ENCODE measurements at regions not wholly inside any gene's neighbourhood (a gene's known extent, or its start where the extent isn't known, plus 50 kb on each side); places are given as distances from the start of the nearest gene placed in this dataset.
A peak's percentile ranks its signal among the peaks of the same experiment; 100 is the strongest.

DNA sequence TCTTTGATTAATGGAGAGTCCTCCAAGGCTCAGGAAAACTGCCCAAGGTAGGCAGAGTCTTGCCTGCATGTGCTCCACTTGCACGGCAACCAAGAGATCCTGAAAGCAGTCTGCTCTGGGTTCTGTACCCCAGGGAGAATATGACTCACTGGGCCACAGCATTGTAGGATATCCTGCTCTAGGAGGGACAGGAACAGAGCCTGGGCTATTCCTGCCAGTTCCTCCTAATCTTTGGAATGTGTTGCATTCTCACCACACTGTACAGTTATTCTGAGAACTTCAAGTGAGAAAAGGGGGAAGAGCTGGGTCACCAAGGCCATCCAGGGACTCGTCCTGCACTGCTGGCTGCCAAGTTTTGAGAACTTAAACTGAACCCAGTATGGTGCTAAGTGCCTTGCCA lies 278.5 kb downstream of the MATN1 start:
- Histone ChIP-seq H3K27me3 (ENCODE audit: control insufficient read depth in 4 of 4, insufficient read depth in 4 of 4, low read length in 3 of 4) (no peaks in the 10 kb centered on the region), H3K27ac (ENCODE audit: low read depth in 1 of 2, low read length in 2 of 2) (no peak overlapping the region), H3K4me3 (ENCODE audit: low read depth in 1 of 3, low read length in 3 of 3) (no peak overlapping the region), H3K36me3 (ENCODE audit: control insufficient read depth in 4 of 4, insufficient read depth in 3 of 4, low read depth in 1 of 4, low read length in 3 of 4) (no peaks in the 10 kb centered on the region), H3K9ac (ENCODE audit: low read depth in 1 of 2, low read length in 2 of 2) (no peak overlapping the region), H3K9me3 (ENCODE audit: control insufficient read depth in 4 of 4, low read length in 3 of 4) (no peaks in the 10 kb centered on the region), H3K4me1 (ENCODE audit: control insufficient read depth in 4 of 4, insufficient read depth in 4 of 4, low read length in 3 of 4) (no peaks in the 10 kb centered on the region)
- peak; percentile 13 for DNase-seq (ENCODE audit: low spot score)
- TF ChIP-seq YY1 (IDR thresholded peaks at IDR 0.05) (no peak), FOXA2 (IDR thresholded peaks at IDR 0.05) (no peak), FOXA1 (IDR thresholded peaks at IDR 0.05) (no peak), NR2F2 (IDR thresholded peaks at IDR 0.05) (no peak), SP1 (IDR thresholded peaks at IDR 0.05) (no peak), HNF4A (conservative IDR thresholded peaks at IDR 0.05) (no peak), RXRA (IDR thresholded peaks at IDR 0.05) (no peak), EGR1 (IDR thresholded peaks at IDR 0.05; ENCODE audit: low read depth in 2 of 2) (no peak)
- TF ChIP-seq, protein P1, sequence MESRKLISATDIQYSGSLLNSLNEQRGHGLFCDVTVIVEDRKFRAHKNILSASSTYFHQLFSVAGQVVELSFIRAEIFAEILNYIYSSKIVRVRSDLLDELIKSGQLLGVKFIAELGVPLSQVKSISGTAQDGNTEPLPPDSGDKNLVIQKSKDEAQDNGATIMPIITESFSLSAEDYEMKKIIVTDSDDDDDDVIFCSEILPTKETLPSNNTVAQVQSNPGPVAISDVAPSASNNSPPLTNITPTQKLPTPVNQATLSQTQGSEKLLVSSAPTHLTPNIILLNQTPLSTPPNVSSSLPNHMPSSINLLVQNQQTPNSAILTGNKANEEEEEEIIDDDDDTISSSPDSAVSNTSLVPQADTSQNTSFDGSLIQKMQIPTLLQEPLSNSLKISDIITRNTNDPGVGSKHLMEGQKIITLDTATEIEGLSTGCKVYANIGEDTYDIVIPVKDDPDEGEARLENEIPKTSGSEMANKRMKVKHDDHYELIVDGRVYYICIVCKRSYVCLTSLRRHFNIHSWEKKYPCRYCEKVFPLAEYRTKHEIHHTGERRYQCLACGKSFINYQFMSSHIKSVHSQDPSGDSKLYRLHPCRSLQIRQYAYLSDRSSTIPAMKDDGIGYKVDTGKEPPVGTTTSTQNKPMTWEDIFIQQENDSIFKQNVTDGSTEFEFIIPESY (IDR thresholded peaks at IDR 0.05), result no peak
- TF ChIP-seq, protein P2, sequence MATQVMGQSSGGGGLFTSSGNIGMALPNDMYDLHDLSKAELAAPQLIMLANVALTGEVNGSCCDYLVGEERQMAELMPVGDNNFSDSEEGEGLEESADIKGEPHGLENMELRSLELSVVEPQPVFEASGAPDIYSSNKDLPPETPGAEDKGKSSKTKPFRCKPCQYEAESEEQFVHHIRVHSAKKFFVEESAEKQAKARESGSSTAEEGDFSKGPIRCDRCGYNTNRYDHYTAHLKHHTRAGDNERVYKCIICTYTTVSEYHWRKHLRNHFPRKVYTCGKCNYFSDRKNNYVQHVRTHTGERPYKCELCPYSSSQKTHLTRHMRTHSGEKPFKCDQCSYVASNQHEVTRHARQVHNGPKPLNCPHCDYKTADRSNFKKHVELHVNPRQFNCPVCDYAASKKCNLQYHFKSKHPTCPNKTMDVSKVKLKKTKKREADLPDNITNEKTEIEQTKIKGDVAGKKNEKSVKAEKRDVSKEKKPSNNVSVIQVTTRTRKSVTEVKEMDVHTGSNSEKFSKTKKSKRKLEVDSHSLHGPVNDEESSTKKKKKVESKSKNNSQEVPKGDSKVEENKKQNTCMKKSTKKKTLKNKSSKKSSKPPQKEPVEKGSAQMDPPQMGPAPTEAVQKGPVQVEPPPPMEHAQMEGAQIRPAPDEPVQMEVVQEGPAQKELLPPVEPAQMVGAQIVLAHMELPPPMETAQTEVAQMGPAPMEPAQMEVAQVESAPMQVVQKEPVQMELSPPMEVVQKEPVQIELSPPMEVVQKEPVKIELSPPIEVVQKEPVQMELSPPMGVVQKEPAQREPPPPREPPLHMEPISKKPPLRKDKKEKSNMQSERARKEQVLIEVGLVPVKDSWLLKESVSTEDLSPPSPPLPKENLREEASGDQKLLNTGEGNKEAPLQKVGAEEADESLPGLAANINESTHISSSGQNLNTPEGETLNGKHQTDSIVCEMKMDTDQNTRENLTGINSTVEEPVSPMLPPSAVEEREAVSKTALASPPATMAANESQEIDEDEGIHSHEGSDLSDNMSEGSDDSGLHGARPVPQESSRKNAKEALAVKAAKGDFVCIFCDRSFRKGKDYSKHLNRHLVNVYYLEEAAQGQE (IDR thresholded peaks at IDR 0.05), result no peak
- TF ChIP-seq, protein P3, sequence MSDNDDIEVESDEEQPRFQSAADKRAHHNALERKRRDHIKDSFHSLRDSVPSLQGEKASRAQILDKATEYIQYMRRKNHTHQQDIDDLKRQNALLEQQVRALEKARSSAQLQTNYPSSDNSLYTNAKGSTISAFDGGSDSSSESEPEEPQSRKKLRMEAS (IDR thresholded peaks at IDR 0.05), result no peak
- WGBS, result 59% methylated on average over 2 of the region's 2 CpGs

DNA sequence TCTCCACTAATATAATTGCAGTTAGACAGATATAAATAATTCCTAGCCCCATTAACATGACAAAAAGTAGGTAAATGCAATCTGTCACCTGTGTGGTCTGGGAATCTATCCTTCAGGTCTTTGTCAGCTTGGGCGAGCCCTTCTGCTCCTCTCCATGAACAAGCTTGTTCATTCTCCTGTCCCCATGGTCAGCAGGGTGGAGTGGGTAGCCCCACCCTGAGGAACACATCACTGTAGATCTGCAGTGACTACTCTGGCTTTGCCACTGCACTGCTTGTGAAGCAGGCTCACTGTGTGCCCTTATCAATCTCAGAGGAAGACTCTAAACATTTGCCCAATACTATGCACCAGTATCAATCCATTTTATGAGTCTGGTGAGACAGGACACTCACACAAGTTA lies 279.0 kb downstream of the MATN1 start:
- TF ChIP-seq YY1 (IDR thresholded peaks at IDR 0.05), result no peak
- TF ChIP-seq, protein P4, sequence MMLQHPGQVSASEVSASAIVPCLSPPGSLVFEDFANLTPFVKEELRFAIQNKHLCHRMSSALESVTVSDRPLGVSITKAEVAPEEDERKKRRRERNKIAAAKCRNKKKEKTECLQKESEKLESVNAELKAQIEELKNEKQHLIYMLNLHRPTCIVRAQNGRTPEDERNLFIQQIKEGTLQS (IDR thresholded peaks at IDR 0.05), result no peak
- TF ChIP-seq JUND (IDR thresholded peaks at IDR 0.05), result no peak
- no peak for TF ChIP-seq FOXA1 (IDR thresholded peaks at IDR 0.05)
- TF ChIP-seq, protein P5, sequence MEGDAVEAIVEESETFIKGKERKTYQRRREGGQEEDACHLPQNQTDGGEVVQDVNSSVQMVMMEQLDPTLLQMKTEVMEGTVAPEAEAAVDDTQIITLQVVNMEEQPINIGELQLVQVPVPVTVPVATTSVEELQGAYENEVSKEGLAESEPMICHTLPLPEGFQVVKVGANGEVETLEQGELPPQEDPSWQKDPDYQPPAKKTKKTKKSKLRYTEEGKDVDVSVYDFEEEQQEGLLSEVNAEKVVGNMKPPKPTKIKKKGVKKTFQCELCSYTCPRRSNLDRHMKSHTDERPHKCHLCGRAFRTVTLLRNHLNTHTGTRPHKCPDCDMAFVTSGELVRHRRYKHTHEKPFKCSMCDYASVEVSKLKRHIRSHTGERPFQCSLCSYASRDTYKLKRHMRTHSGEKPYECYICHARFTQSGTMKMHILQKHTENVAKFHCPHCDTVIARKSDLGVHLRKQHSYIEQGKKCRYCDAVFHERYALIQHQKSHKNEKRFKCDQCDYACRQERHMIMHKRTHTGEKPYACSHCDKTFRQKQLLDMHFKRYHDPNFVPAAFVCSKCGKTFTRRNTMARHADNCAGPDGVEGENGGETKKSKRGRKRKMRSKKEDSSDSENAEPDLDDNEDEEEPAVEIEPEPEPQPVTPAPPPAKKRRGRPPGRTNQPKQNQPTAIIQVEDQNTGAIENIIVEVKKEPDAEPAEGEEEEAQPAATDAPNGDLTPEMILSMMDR (IDR thresholded peaks at IDR 0.05; ENCODE audit: low read depth, low read length, missing input control), result no peak
- TF ChIP-seq FOXA2 (IDR thresholded peaks at IDR 0.05), result no peak
- no peak for TF ChIP-seq GABPA (IDR thresholded peaks at IDR 0.05 in 1 of 2, conservative IDR thresholded peaks at IDR 0.05 in 1 of 2)
- no peak for TF ChIP-seq TAF1 (conservative IDR thresholded peaks at IDR 0.05)
- TF ChIP-seq, protein P3 (IDR thresholded peaks at IDR 0.05), result no peak
- TF ChIP-seq, protein P1 (IDR thresholded peaks at IDR 0.05), result no peak
- TF ChIP-seq, protein P2 (IDR thresholded peaks at IDR 0.05), result no peak
- no peak for TF ChIP-seq SP1 (IDR thresholded peaks at IDR 0.05)
- no peak for TF ChIP-seq EGR1 (IDR thresholded peaks at IDR 0.05; ENCODE audit: low read depth in 2 of 2)
- no peak for TF ChIP-seq HNF4A (conservative IDR thresholded peaks at IDR 0.05)
- TF ChIP-seq RAD21 (IDR thresholded peaks at IDR 0.05), result no peak
- TF ChIP-seq HNF4G (IDR thresholded peaks at IDR 0.05), result no peak
- no peak for TF ChIP-seq NR2F2 (IDR thresholded peaks at IDR 0.05)
- TF ChIP-seq RXRA (IDR thresholded peaks at IDR 0.05), result no peak

More for the DNA sequence above, 279.0 kb downstream of the MATN1 start:
- no peaks in the 10 kb centered on the region for H3K27me3 ChIP-seq (ENCODE audit: control insufficient read depth in 4 of 4, insufficient read depth in 4 of 4, low read length in 3 of 4)
- H3K9ac ChIP-seq (ENCODE audit: low read depth in 1 of 2, low read length in 2 of 2), result no peak overlapping the region
- no peak for DNase-seq (ENCODE audit: low spot score)
- no peaks in the 10 kb centered on the region for H3K36me3 ChIP-seq (ENCODE audit: control insufficient read depth in 4 of 4, insufficient read depth in 3 of 4, low read depth in 1 of 4, low read length in 3 of 4)
- no peak overlapping the region for H3K4me3 ChIP-seq (ENCODE audit: low read depth in 1 of 3, low read length in 3 of 3)
- 69% methylated on average over 1 of the region's 1 CpG for WGBS
- no peaks in the 10 kb centered on the region for H3K9me3 ChIP-seq (ENCODE audit: control insufficient read depth in 4 of 4, low read length in 3 of 4)
- H3K27ac ChIP-seq (ENCODE audit: low read depth in 1 of 2, low read length in 2 of 2), result no peak overlapping the region
- no peaks in the 10 kb centered on the region for H3K4me1 ChIP-seq (ENCODE audit: control insufficient read depth in 4 of 4, insufficient read depth in 4 of 4, low read length in 3 of 4)
